T-helper 2 cell treated with Interferon-gamma antibody and Interleukin-4, amounts not matched to agents 5 μg/mL and 100 μg/mL, for 36 hours (primary cell): ENCODE measurements at regions not wholly inside any gene's neighbourhood (a gene's known extent, or its start where the extent isn't known, plus 50 kb on each side); places are given as distances from the start of the nearest gene placed in this dataset.

Experiments
- DNase-seq: peaks from one replicate; pipeline ENCODE4 v3.0.0; 2021; ENCODE audit warnings: low spot score
- H3K27ac Mint-ChIP-seq: one replicate; pipeline ENCODE4 v1.8.0; 2021; ENCODE audit warnings: mild to moderate bottlenecking, mixed read lengths
- H3K27me3 Mint-ChIP-seq: one replicate; pipeline ENCODE4 v1.8.0; 2021; ENCODE audit warnings: low read depth, mixed read lengths
- H3K36me3 Mint-ChIP-seq: one replicate; pipeline ENCODE4 v1.8.0; 2021; ENCODE audit warnings: low read depth, mixed read lengths
- H3K4me1 Mint-ChIP-seq: one replicate; pipeline ENCODE4 v1.8.0; 2021; ENCODE audit warnings: low read depth, mixed read lengths
- H3K4me3 Mint-ChIP-seq: one replicate; pipeline ENCODE4 v1.8.0; 2022; ENCODE audit warnings: mild to moderate bottlenecking, moderate library complexity, mixed read lengths
- H3K9me3 Mint-ChIP-seq: one replicate; pipeline ENCODE4 v1.8.0; 2021; ENCODE audit warnings: mixed read lengths

- Mint-ChIP-seq H3K9me3 (peaks cover 5% of the 10 kb centered on the region), H3K4me3 (no peak overlapping the region), H3K4me1 (no peaks in the 10 kb centered on the region), H3K27me3 (no peaks in the 10 kb centered on the region), H3K36me3 (peaks cover 8% of the 10 kb centered on the region), H3K27ac (no peak overlapping the region)
- DNase-seq: no peak
Measured at GRCh38 chr14:97944380-97944779, 1147.2 kb downstream of the VRK1 start.

- Mint-ChIP-seq H3K4me3 (no peak overlapping the region), H3K9me3 (no peaks in the 10 kb centered on the region), H3K36me3 (peaks cover 14% of the 10 kb centered on the region), H3K27me3 (no peaks in the 10 kb centered on the region), H3K4me1 (no peaks in the 10 kb centered on the region), H3K27ac (no peak overlapping the region)
- no peak for DNase-seq
Measured at GRCh38 chr14:97945631-97946030, 1148.4 kb downstream of the VRK1 start.

GRCh38 chr14:97946240-97946639, 1149.1 kb downstream of the VRK1 start:
- Mint-ChIP-seq H3K4me1 (no peaks in the 10 kb centered on the region), H3K27ac (no peak overlapping the region), H3K9me3 (no peaks in the 10 kb centered on the region), H3K4me3 (no peak overlapping the region), H3K36me3 (peaks cover 17% of the 10 kb centered on the region), H3K27me3 (no peaks in the 10 kb centered on the region)
- DNase-seq: no peak

- H3K36me3 Mint-ChIP-seq: peaks cover 17% of the 10 kb centered on the region
- no peak overlapping the region for H3K4me3 Mint-ChIP-seq
- no peaks in the 10 kb centered on the region for H3K27me3 Mint-ChIP-seq
- no peak for DNase-seq
- H3K4me1 Mint-ChIP-seq: no peaks in the 10 kb centered on the region
- H3K27ac Mint-ChIP-seq: no peak overlapping the region
- H3K9me3 Mint-ChIP-seq: no peaks in the 10 kb centered on the region
Measured at GRCh38 chr14:97946641-97947040, 1149.5 kb downstream of the VRK1 start.

- DNase-seq: no peak
- H3K27ac Mint-ChIP-seq: no peak overlapping the region
- H3K36me3 Mint-ChIP-seq: peaks cover 19% of the 10 kb centered on the region
- no peaks in the 10 kb centered on the region for H3K4me1 Mint-ChIP-seq
- no peaks in the 10 kb centered on the region for H3K9me3 Mint-ChIP-seq
- H3K4me3 Mint-ChIP-seq: no peak overlapping the region
- H3K27me3 Mint-ChIP-seq: no peaks in the 10 kb centered on the region
Measured at GRCh38 chr14:97948841-97949240, 1151.7 kb downstream of the VRK1 start.

- no peak overlapping the region for H3K4me3 Mint-ChIP-seq
- H3K36me3 Mint-ChIP-seq: peaks cover 45% of the 10 kb centered on the region
- no peak for DNase-seq
- H3K4me1 Mint-ChIP-seq: no peaks in the 10 kb centered on the region
- H3K9me3 Mint-ChIP-seq: peaks cover 19% of the 10 kb centered on the region
- H3K27me3 Mint-ChIP-seq: no peaks in the 10 kb centered on the region
- H3K27ac Mint-ChIP-seq: no peak overlapping the region
Measured at GRCh38 chr14:97956581-97957340, 1159.6 kb downstream of the VRK1 start.

GRCh38 chr14:97959251-97959650, 1162.1 kb downstream of the VRK1 start:
- Mint-ChIP-seq H3K36me3 (peaks cover 48% of the 10 kb centered on the region), H3K4me3 (no peak overlapping the region), H3K27me3 (no peaks in the 10 kb centered on the region), H3K4me1 (peaks cover 5% of the 10 kb centered on the region), H3K27ac (no peak overlapping the region), H3K9me3 (peaks cover 19% of the 10 kb centered on the region)
- no peak for DNase-seq

- H3K9me3 Mint-ChIP-seq: peaks cover 19% of the 10 kb centered on the region
- H3K4me1 Mint-ChIP-seq: peaks cover 5% of the 10 kb centered on the region
- H3K36me3 Mint-ChIP-seq: peaks cover 53% of the 10 kb centered on the region
- H3K4me3 Mint-ChIP-seq: no peak overlapping the region
- no peaks in the 10 kb centered on the region for H3K27me3 Mint-ChIP-seq
- no peak for DNase-seq
- no peak overlapping the region for H3K27ac Mint-ChIP-seq
Measured at GRCh38 chr14:97960436-97960835, 1163.3 kb downstream of the VRK1 start.

- no peak overlapping the region for H3K4me3 Mint-ChIP-seq
- H3K36me3 Mint-ChIP-seq: peaks cover 71% of the 10 kb centered on the region
Measured at GRCh38 chr14:97970222-97970621, 1173.0 kb downstream of the VRK1 start.

GRCh38 chr14:97975216-97975615, 1178.0 kb downstream of the VRK1 start:
- DNase-seq: no peak
- Mint-ChIP-seq H3K4me1 (peaks cover 58% of the 10 kb centered on the region), H3K27me3 (no peaks in the 10 kb centered on the region), H3K9me3 (peaks cover 9% of the 10 kb centered on the region), H3K36me3 (peaks cover 40% of the 10 kb centered on the region), H3K4me3 (peak overlapping the region; percentile 88), H3K27ac (peak overlapping the region; percentile 89)

More at GRCh38 chr14:97970222-97970621, 1173.0 kb downstream of the VRK1 start:
- peaks cover 42% of the 10 kb centered on the region for H3K4me1 Mint-ChIP-seq
- H3K27me3 Mint-ChIP-seq: no peaks in the 10 kb centered on the region
- H3K27ac Mint-ChIP-seq: peak overlapping the region; percentile 58
- DNase-seq: no peak
- H3K9me3 Mint-ChIP-seq: peaks cover 30% of the 10 kb centered on the region

GRCh38 chr14:97975962-97976361, 1178.8 kb downstream of the VRK1 start:
- H3K36me3 Mint-ChIP-seq: peaks cover 35% of the 10 kb centered on the region
- no peaks in the 10 kb centered on the region for H3K27me3 Mint-ChIP-seq
- peaks cover 5% of the 10 kb centered on the region for H3K9me3 Mint-ChIP-seq
- peak overlapping the region; percentile 89 for H3K27ac Mint-ChIP-seq
- peaks cover 53% of the 10 kb centered on the region for H3K4me1 Mint-ChIP-seq
- peak overlapping the region; percentile 88 for H3K4me3 Mint-ChIP-seq
- no peak for DNase-seq

- Mint-ChIP-seq H3K4me3 (peak overlapping the region; percentile 88), H3K27ac (peak overlapping the region; percentile 89), H3K27me3 (no peaks in the 10 kb centered on the region), H3K36me3 (peaks cover 29% of the 10 kb centered on the region), H3K9me3 (peaks cover 7% of the 10 kb centered on the region), H3K4me1 (peaks cover 50% of the 10 kb centered on the region)
- no peak for DNase-seq
Measured at GRCh38 chr14:97976861-97977260, 1179.7 kb downstream of the VRK1 start.

- peaks cover 22% of the 10 kb centered on the region for H3K36me3 Mint-ChIP-seq
- peak overlapping the region; percentile 88 for H3K4me3 Mint-ChIP-seq
- peak; percentile 68 for DNase-seq
- no peaks in the 10 kb centered on the region for H3K27me3 Mint-ChIP-seq
- peaks cover 7% of the 10 kb centered on the region for H3K9me3 Mint-ChIP-seq
- H3K4me1 Mint-ChIP-seq: peaks cover 47% of the 10 kb centered on the region
- peak overlapping the region; percentile 89 for H3K27ac Mint-ChIP-seq
Measured at GRCh38 chr14:97977651-97978261, 1180.6 kb downstream of the VRK1 start.

GRCh38 chr14:97978341-97978740, 1181.2 kb downstream of the VRK1 start:
- H3K9me3 Mint-ChIP-seq: peaks cover 7% of the 10 kb centered on the region
- H3K27me3 Mint-ChIP-seq: no peaks in the 10 kb centered on the region
- H3K4me3 Mint-ChIP-seq: peak overlapping the region; percentile 88
- peaks cover 17% of the 10 kb centered on the region for H3K36me3 Mint-ChIP-seq
- DNase-seq: peak; percentile 78
- peaks cover 47% of the 10 kb centered on the region for H3K4me1 Mint-ChIP-seq
- peak overlapping the region; percentile 89 for H3K27ac Mint-ChIP-seq
